ENCODE measurements at regions not wholly inside any gene's neighbourhood (a gene's known extent, or its start where the extent isn't known, plus 50 kb on each side); places are given as distances from the start of the nearest gene placed in this dataset.

DNA sequence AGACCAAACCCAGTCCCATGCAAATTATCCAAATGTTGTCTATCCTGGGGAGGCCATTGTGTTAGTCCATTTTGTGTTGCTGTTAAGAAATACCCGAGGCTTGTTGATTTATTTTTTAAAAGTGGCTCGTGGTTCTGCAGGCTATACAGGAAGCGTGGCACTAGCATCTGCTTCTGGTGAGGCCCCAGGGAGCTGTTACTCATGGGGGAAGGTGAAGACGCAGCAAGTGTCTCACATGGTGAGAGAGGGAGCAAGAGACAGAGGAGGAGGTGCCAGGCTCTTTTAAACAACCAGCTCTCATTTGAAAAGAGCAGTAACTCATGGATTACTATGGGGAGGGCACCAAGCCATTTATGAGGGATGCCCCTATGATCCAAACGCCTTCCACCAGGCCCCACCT lies 80.3 kb upstream of the ARL4C start:
- peaks cover 5% of the 10 kb centered on the region for H3K27me3 ChIP-seq (ENCODE audit: control insufficient read depth, extremely low read depth, insufficient read depth, low read length)
- no peaks in the 10 kb centered on the region for H3K4me1 ChIP-seq (ENCODE audit: control insufficient read depth, extremely low read depth, insufficient read depth, low read length)
- no peaks in the 10 kb centered on the region for H3K9me3 ChIP-seq (ENCODE audit: control insufficient read depth, low read depth, low read length)
- FAIRE-seq (no peak), DNase-seq (ENCODE audit: low read depth, low spot score) (no peak)
- TF ChIP-seq EZH2 (IDR thresholded peaks at IDR 0.05; ENCODE audit: low read length) (no peak), CTCF (optimal IDR thresholded peaks at IDR 0.05 in 1 of 3, IDR thresholded peaks at IDR 0.05 in 1 of 3, conservative IDR thresholded peaks at IDR 0.05 in 1 of 3; ENCODE audit: extremely low read depth in 1 of 3, insufficient read depth in 2 of 3, low read length in 3 of 3) (no peak)
- H2AFZ ChIP-seq (ENCODE audit: control insufficient read depth, low read length) = no peak overlapping the region
- no peak overlapping the region for H3K4me2 ChIP-seq (ENCODE audit: control insufficient read depth, extremely low read depth, insufficient read depth, low read depth, low read length)
- H3K27ac ChIP-seq (ENCODE audit: control insufficient read depth, insufficient read depth, low read length) = no peak overlapping the region
- no peaks in the 10 kb centered on the region for H3K36me3 ChIP-seq (ENCODE audit: control insufficient read depth in 2 of 2, extremely low read depth in 1 of 2, insufficient read depth in 2 of 2, low read length in 2 of 2)
- no peak overlapping the region for H3K4me3 ChIP-seq (ENCODE audit: control insufficient read depth in 2 of 3, extremely low read depth in 1 of 3, insufficient read depth in 2 of 3, low read depth in 1 of 3, low read length in 3 of 3)
- H3K9me1 ChIP-seq (ENCODE audit: control insufficient read depth, extremely low read depth, insufficient read depth, low read length) = no peaks in the 10 kb centered on the region
- dilution Hi-C loops (cut with MboI; ENCODE audit: extremely low pct_ligation_motif_present, low sequenced_read_pairs) = no loop called here
- no peak overlapping the region for H3K9ac ChIP-seq (ENCODE audit: control insufficient read depth, extremely low read depth, insufficient read depth, low read length)
- no peaks in the 10 kb centered on the region for H3K79me2 ChIP-seq (ENCODE audit: control insufficient read depth, insufficient read depth, low read length)
- no peaks in the 10 kb centered on the region for H4K20me1 ChIP-seq (ENCODE audit: control insufficient read depth, extremely low read depth, insufficient read depth, low read length)

DNA sequence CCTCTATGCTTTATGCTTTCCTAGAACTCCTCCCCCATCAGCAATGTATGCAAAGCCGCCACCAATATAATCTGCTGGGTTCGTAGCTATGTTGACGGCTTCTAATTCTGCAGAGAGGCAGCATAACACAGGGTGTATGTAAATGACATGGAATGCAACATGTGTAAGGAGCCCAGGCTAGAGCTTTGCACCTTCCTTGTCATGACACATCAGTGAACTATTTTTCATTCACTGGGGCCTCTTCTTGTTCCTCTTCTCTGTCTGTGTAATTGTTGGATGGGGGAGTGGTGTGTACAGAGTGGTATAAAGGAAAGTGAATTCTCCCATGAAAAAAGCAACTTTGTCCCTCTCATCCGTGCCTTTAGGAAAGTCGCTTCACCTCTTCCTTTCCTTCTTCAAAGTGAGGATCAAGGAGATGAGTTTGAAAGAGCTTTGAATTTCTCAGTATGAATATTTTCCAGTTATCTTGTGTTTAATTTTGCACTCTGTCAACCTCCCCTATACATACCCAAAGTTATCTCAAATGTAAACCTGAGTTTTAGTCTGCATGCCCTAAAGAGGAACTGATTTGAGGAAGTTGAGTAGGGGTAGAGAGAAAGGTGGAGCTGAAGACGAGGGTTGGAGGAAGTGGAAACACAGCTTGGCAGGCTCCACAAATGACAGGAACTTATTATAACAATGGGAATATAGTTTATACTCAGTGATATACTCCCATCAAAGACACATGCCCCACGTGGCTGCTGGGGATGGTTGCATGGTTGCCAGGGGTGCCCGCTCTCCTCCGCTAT lies 74.9 kb upstream of the ARL4C start:
- TF ChIP-seq CTCF (optimal IDR thresholded peaks at IDR 0.05 in 1 of 3, IDR thresholded peaks at IDR 0.05 in 1 of 3, conservative IDR thresholded peaks at IDR 0.05 in 1 of 3; ENCODE audit: extremely low read depth in 1 of 3, insufficient read depth in 2 of 3, low read length in 3 of 3) (no peak), EZH2 (IDR thresholded peaks at IDR 0.05; ENCODE audit: low read length) (no peak)
- Histone ChIP-seq H3K9ac (ENCODE audit: control insufficient read depth, extremely low read depth, insufficient read depth, low read length) (no peak overlapping the region), H3K9me1 (ENCODE audit: control insufficient read depth, extremely low read depth, insufficient read depth, low read length) (no peaks in the 10 kb centered on the region), H3K36me3 (ENCODE audit: control insufficient read depth in 2 of 2, extremely low read depth in 1 of 2, insufficient read depth in 2 of 2, low read length in 2 of 2) (no peaks in the 10 kb centered on the region), H3K4me1 (ENCODE audit: control insufficient read depth, extremely low read depth, insufficient read depth, low read length) (no peaks in the 10 kb centered on the region), H3K4me2 (ENCODE audit: control insufficient read depth, extremely low read depth, insufficient read depth, low read depth, low read length) (no peak overlapping the region), H3K9me3 (ENCODE audit: control insufficient read depth, low read depth, low read length) (no peaks in the 10 kb centered on the region), H3K79me2 (ENCODE audit: control insufficient read depth, insufficient read depth, low read length) (no peaks in the 10 kb centered on the region), H3K4me3 (ENCODE audit: control insufficient read depth in 2 of 3, extremely low read depth in 1 of 3, insufficient read depth in 2 of 3, low read depth in 1 of 3, low read length in 3 of 3) (no peak overlapping the region), H3K27ac (ENCODE audit: control insufficient read depth, insufficient read depth, low read length) (no peak overlapping the region), H2AFZ (ENCODE audit: control insufficient read depth, low read length) (no peak overlapping the region), H4K20me1 (ENCODE audit: control insufficient read depth, extremely low read depth, insufficient read depth, low read length) (no peaks in the 10 kb centered on the region), H3K27me3 (ENCODE audit: control insufficient read depth, extremely low read depth, insufficient read depth, low read length) (peaks cover 10% of the 10 kb centered on the region)
- FAIRE-seq (no peak), DNase-seq (ENCODE audit: low read depth, low spot score) (no peak)
- dilution Hi-C loops (cut with MboI; ENCODE audit: extremely low pct_ligation_motif_present, low sequenced_read_pairs) = loop anchor here (25.0 kb wide), 1 partner anchor 540 kb away; no protein-coding TSS in a partner anchor

Measured in keratinocyte (primary cell).